OCI-LY1 (cell line): ENCODE measurements at regions not wholly inside any gene's neighbourhood (a gene's known extent, or its start where the extent isn't known, plus 50 kb on each side); places are given as distances from the start of the nearest gene placed in this dataset.

ENCODE experiments used
- H2AFZ ChIP-seq: fragments of 200-600 bp; sonication (generic), shearing (Covaris generic); 2 replicates; pipeline ENCODE4 v1.6.0; 2014; ENCODE audit warnings: antibody characterized with exemption, mild to moderate bottlenecking, low read length
- H3F3A ChIP-seq: fragments of 200-600 bp; sonication (generic), shearing (Covaris generic); 2 replicates; pipeline ENCODE4 v1.6.0; 2014; ENCODE audit warnings: mild to moderate bottlenecking, antibody characterized with exemption, low read length, moderate library complexity; ENCODE audit not compliant: insufficient read depth
- H3K27ac ChIP-seq: fragments of 200-600 bp; sonication (generic); 2 replicates; pipeline ENCODE4 v1.5.1; 2014; ENCODE audit warnings: low read length, mixed run types, mild to moderate bottlenecking, low read depth; ENCODE audit not compliant: poor library complexity, severe bottlenecking
- H3K27me3 ChIP-seq: fragments of 200-600 bp; sonication (generic); 2 replicates; pipeline ENCODE4 v1.6.0; 2014; ENCODE audit warnings: antibody characterized with exemption, mild to moderate bottlenecking, low read length, moderate library complexity; ENCODE audit not compliant: insufficient read depth
- H3K36me3 ChIP-seq: fragments of 200-600 bp; sonication (generic); 2 replicates; pipeline ENCODE4 v1.6.1; 2014; ENCODE audit warnings: mild to moderate bottlenecking, antibody characterized with exemption, low read length, moderate library complexity, mixed read lengths; ENCODE audit not compliant: insufficient read depth
- H3K4me1 ChIP-seq: fragments of 200-600 bp; sonication (generic); 2 replicates; pipeline ENCODE4 v1.5.1; 2014; ENCODE audit warnings: mild to moderate bottlenecking, low read length, moderate library complexity; ENCODE audit not compliant: insufficient read depth, severe bottlenecking
- H3K4me2 ChIP-seq: fragments of 200-600 bp; sonication (generic), shearing (Covaris generic); 2 replicates; pipeline ENCODE4 v1.6.1; 2014; ENCODE audit warnings: low read length
- H3K4me3 ChIP-seq: fragments of 200-600 bp; sonication (generic); 2 replicates; pipeline ENCODE4 v1.5.1; 2014; ENCODE audit warnings: low read length, low read depth, mild to moderate bottlenecking, mixed read lengths; ENCODE audit not compliant: poor library complexity, severe bottlenecking
- H3K79me2 ChIP-seq: fragments of 200-600 bp; shearing (Covaris generic); 2 replicates; pipeline ENCODE4 v1.6.1; 2016; ENCODE audit warnings: mixed run types, low read length, mixed read lengths; ENCODE audit not compliant: insufficient read depth
- H3K9ac ChIP-seq: fragments of 200-600 bp; sonication (generic), shearing (Covaris generic); 2 replicates; pipeline ENCODE4 v1.6.1; 2014; ENCODE audit warnings: mild to moderate bottlenecking, low read length, mixed read lengths
- H3K9me2 ChIP-seq: fragments of 200-600 bp; sonication (generic), shearing (Covaris generic); 2 replicates; pipeline ENCODE4 v1.6.1; 2014; ENCODE audit warnings: low read depth, mild to moderate bottlenecking, low read length, mixed read lengths
- H3K9me3 ChIP-seq: fragments of 200-600 bp; shearing (Covaris generic); 2 replicates; pipeline ENCODE4 v1.6.1; 2014; ENCODE audit warnings: low read length, mixed read lengths
- H4K20me1 ChIP-seq: fragments of 200-600 bp; sonication (generic), shearing (Covaris generic); 2 replicates; pipeline ENCODE4 v1.6.0; 2016; ENCODE audit warnings: mild to moderate bottlenecking, low read length; ENCODE audit not compliant: insufficient read depth
- CTCF ChIP-seq: fragments of 200-600 bp; sonication (generic), shearing (Covaris generic); IDR thresholded peaks from 2 replicates; pipeline ENCODE4 v1.5.1; 2017; ENCODE audit warnings: mild to moderate bottlenecking, antibody characterized with exemption, low read length, moderate library complexity, mixed read lengths
- EZH2 ChIP-seq: fragments of 200-600 bp; sonication (generic), shearing (Covaris generic); IDR thresholded peaks from 2 replicates; pipeline ENCODE4 v1.8.0; 2017; ENCODE audit warnings: borderline replicate concordance, mixed run types, mild to moderate bottlenecking, antibody characterized with exemption, low read length, moderate library complexity, mixed read lengths

GRCh38 chr5:15080219-15080618 is 208.6 kb upstream of the ANKH start:
- no peak for TF ChIP-seq EZH2
- H3K4me3 ChIP-seq, result no peak overlapping the region
- H3F3A ChIP-seq, result no peaks in the 10 kb centered on the region
- no peak overlapping the region for H3K9ac ChIP-seq
- no peaks in the 10 kb centered on the region for H3K79me2 ChIP-seq
- H4K20me1 ChIP-seq, result no peaks in the 10 kb centered on the region
- H3K4me1 ChIP-seq, result no peaks in the 10 kb centered on the region
- H3K9me3 ChIP-seq, result no peaks in the 10 kb centered on the region
- H3K36me3 ChIP-seq, result no peaks in the 10 kb centered on the region
- H3K27ac ChIP-seq, result no peak overlapping the region
- H2AFZ ChIP-seq, result no peak overlapping the region
- H3K27me3 ChIP-seq, result 0 out of 2 replicates have a peak, but pooled peaks cover 3% of the 10 kb centered on the region
- no peak overlapping the region for H3K4me2 ChIP-seq
- no peaks in the 10 kb centered on the region for H3K9me2 ChIP-seq

GRCh38 chr5:15079566-15079965 is 208.0 kb upstream of the ANKH start:
- no peaks in the 10 kb centered on the region for H3K4me1 ChIP-seq
- no peak overlapping the region for H3K4me3 ChIP-seq
- no peaks in the 10 kb centered on the region for H3F3A ChIP-seq
- no peaks in the 10 kb centered on the region for H4K20me1 ChIP-seq
- H3K9ac ChIP-seq, result no peak overlapping the region
- H3K9me2 ChIP-seq, result no peaks in the 10 kb centered on the region
- H2AFZ ChIP-seq, result no peak overlapping the region
- 0 out of 2 replicates have a peak, but pooled peaks cover 3% of the 10 kb centered on the region for H3K27me3 ChIP-seq
- H3K79me2 ChIP-seq, result no peaks in the 10 kb centered on the region
- H3K4me2 ChIP-seq, result no peak overlapping the region
- no peaks in the 10 kb centered on the region for H3K9me3 ChIP-seq
- TF ChIP-seq CTCF (no peak), EZH2 (no peak)
- H3K27ac ChIP-seq, result no peak overlapping the region
- no peaks in the 10 kb centered on the region for H3K36me3 ChIP-seq

GRCh38 chr5:15074651-15075050 is 203.1 kb upstream of the ANKH start:
- Histone ChIP-seq H3K27ac (no peak overlapping the region), H2AFZ (no peak overlapping the region), H3K27me3 (no peaks in the 10 kb centered on the region), H3K4me2 (no peak overlapping the region), H3K9me3 (no peaks in the 10 kb centered on the region), H3F3A (no peaks in the 10 kb centered on the region), H4K20me1 (no peaks in the 10 kb centered on the region), H3K9ac (no peak overlapping the region), H3K36me3 (no peaks in the 10 kb centered on the region), H3K79me2 (no peaks in the 10 kb centered on the region), H3K9me2 (no peaks in the 10 kb centered on the region), H3K4me3 (no peak overlapping the region), H3K4me1 (no peaks in the 10 kb centered on the region)
- TF ChIP-seq CTCF, result no peak
- no peak for TF ChIP-seq EZH2

GRCh38 chr5:15073453-15073852 is 201.9 kb upstream of the ANKH start:
- H3K4me3 ChIP-seq, result no peak overlapping the region
- H3K4me2 ChIP-seq, result no peak overlapping the region
- no peak overlapping the region for H2AFZ ChIP-seq
- H3K79me2 ChIP-seq, result no peaks in the 10 kb centered on the region
- H3K36me3 ChIP-seq, result no peaks in the 10 kb centered on the region
- no peaks in the 10 kb centered on the region for H3F3A ChIP-seq
- no peak for TF ChIP-seq EZH2
- no peak for TF ChIP-seq CTCF
- no peaks in the 10 kb centered on the region for H3K27me3 ChIP-seq
- no peaks in the 10 kb centered on the region for H3K4me1 ChIP-seq
- no peaks in the 10 kb centered on the region for H4K20me1 ChIP-seq
- no peak overlapping the region for H3K9ac ChIP-seq
- no peaks in the 10 kb centered on the region for H3K9me3 ChIP-seq
- H3K9me2 ChIP-seq, result no peaks in the 10 kb centered on the region
- H3K27ac ChIP-seq, result no peak overlapping the region
